ENCODE measurements at regions not wholly inside any gene's neighbourhood (a gene's known extent, or its start where the extent isn't known, plus 50 kb on each side); places are given as distances from the start of the nearest gene placed in this dataset.

DNA sequence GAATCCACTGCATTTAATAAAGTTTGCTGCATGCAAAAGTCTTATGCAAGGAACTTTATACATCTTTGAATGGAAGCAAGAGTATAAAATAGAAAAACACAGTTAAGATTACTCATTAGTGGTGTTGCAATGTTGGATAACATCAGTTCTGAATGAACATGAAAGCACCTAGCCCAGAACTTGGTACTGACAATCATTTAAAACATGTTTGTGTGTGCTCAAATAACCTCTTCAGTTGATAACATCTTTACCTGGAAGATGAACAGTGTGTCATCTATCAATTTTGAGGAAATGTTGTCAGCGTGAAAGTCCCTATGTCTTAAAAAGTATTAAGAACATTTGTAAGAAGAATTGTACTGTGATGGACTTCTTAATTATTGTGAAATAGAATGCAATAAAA, 370.4 kb upstream of the GRAMD2B start:
- TF ChIP-seq, protein P1, sequence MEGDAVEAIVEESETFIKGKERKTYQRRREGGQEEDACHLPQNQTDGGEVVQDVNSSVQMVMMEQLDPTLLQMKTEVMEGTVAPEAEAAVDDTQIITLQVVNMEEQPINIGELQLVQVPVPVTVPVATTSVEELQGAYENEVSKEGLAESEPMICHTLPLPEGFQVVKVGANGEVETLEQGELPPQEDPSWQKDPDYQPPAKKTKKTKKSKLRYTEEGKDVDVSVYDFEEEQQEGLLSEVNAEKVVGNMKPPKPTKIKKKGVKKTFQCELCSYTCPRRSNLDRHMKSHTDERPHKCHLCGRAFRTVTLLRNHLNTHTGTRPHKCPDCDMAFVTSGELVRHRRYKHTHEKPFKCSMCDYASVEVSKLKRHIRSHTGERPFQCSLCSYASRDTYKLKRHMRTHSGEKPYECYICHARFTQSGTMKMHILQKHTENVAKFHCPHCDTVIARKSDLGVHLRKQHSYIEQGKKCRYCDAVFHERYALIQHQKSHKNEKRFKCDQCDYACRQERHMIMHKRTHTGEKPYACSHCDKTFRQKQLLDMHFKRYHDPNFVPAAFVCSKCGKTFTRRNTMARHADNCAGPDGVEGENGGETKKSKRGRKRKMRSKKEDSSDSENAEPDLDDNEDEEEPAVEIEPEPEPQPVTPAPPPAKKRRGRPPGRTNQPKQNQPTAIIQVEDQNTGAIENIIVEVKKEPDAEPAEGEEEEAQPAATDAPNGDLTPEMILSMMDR (IDR thresholded peaks at IDR 0.05), result no peak
- no peak for TF ChIP-seq POLR2A (IDR thresholded peaks at IDR 0.05)
- TF ChIP-seq EP300 (IDR thresholded peaks at IDR 0.05), result no peak
- TF ChIP-seq POLR2AphosphoS5 (IDR thresholded peaks at IDR 0.05), result no peak

All from suprapubic skin (tissue), 4 donors.